PFSK-1 (cell line): ENCODE measurements at regions not wholly inside any gene's neighbourhood (a gene's known extent, or its start where the extent isn't known, plus 50 kb on each side); places are given as distances from the start of the nearest gene placed in this dataset.

ENCODE experiments used
- POLR2AphosphoS5 ChIP-seq: IDR thresholded peaks from 2 replicates; pipeline ENCODE4 v1.6.1; 2012; ENCODE audit warnings: low read depth, mild to moderate bottlenecking, control low read depth, low read length, moderate library complexity
- REST ChIP-seq, 2 experiments: IDR thresholded peaks; 2 replicates each; pipeline versions ENCODE4 v1.6.1 to v1.8.0; 2011 to 2012; ENCODE audit warnings: low read depth in 2 of 2, low read length in 2 of 2, control low read depth in 1 of 2, inconsistent platforms in 1 of 2, mild to moderate bottlenecking in 1 of 2, moderate library complexity in 1 of 2; ENCODE audit not compliant: insufficient read depth in 1 of 2
- SIN3A ChIP-seq: IDR thresholded peaks from 2 replicates; pipeline ENCODE4 v1.6.1; 2012; ENCODE audit warnings: mild to moderate bottlenecking, low read length, moderate library complexity, borderline replicate concordance; ENCODE audit not compliant: insufficient read depth

- no peak for TF ChIP-seq SIN3A
- no peak for TF ChIP-seq POLR2AphosphoS5
- no peak for TF ChIP-seq REST (IDR thresholded peaks at IDR 0.05; ENCODE audit: insufficient read depth in 1 of 2, low read depth in 2 of 2, low read length in 2 of 2)
These were observed 136.6 kb upstream of the HHIP start for GRCh38 chr4:144509088-144510015.
